C4-2B (cell line): ENCODE measurements at regions not wholly inside any gene's neighbourhood (a gene's known extent, or its start where the extent isn't known, plus 50 kb on each side); places are given as distances from the start of the nearest gene placed in this dataset.

Experiments used
- CTCF ChIP-seq: fragments of 450-650 bp; conservative IDR thresholded peaks from 2 replicates; pipeline ENCODE4 v1.5.1; 2017; ENCODE audit warnings: mild to moderate bottlenecking
- ZFX ChIP-seq: fragments of 450-650 bp; IDR thresholded peaks from 2 replicates; pipeline ENCODE4 v1.6.1; 2017

GRCh38 chr10:9926003-9926402 lies 1091.7 kb upstream of the CELF2 start:
- TF ChIP-seq CTCF: no peak
- TF ChIP-seq ZFX: no peak
